LHCN-M2 (cell line): ENCODE measurements at regions not wholly inside any gene's neighbourhood (a gene's known extent, or its start where the extent isn't known, plus 50 kb on each side); places are given as distances from the start of the nearest gene placed in this dataset.

Experiments used
- DNase-seq: peaks from one replicate; pipeline ENCODE4 v3.0.0-alpha.2; 2012; ENCODE audit warnings: low read depth

GRCh38 chrY:26408671-26409328 is 786.9 kb downstream of the CDY1 start:
- no peak for DNase-seq

- DNase-seq = no peak
Observed at GRCh38 chrY:26409329-26409712, 787.4 kb downstream of the CDY1 start.
